Anterior cingulate cortex (tissue), 58 donors: ENCODE measurements at regions not wholly inside any gene's neighbourhood (a gene's known extent, or its start where the extent isn't known, plus 50 kb on each side); places are given as distances from the start of the nearest gene placed in this dataset.
A peak's percentile ranks its signal among the peaks of the same experiment; 100 is the strongest.

Source experiments
- DNase-seq, 58 donors: peaks; one replicate each; lab custom pipeline; 2025; lab: John Stamatoyannopoulos, UW

DNA sequence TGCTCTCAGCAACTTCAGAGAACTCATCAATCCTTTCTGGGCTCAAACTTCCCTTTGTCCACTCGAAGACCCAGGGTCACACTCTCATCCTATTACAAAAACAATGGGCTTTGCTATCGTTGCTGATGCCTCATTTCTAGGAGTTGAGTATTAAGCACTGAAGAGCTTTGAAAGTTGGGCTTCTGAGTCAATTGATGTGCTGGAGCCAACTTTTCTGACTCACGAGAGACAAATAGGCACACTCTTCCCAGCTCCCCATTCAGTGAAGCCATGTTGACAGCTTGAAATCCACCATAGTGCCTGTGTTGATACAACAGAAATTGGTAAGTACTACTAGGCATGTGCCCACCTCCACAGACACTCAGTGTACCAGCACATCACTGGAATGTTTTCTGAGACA is 97.5 kb upstream of the PRSS58 start:
- DNase-seq: no peak

DNA sequence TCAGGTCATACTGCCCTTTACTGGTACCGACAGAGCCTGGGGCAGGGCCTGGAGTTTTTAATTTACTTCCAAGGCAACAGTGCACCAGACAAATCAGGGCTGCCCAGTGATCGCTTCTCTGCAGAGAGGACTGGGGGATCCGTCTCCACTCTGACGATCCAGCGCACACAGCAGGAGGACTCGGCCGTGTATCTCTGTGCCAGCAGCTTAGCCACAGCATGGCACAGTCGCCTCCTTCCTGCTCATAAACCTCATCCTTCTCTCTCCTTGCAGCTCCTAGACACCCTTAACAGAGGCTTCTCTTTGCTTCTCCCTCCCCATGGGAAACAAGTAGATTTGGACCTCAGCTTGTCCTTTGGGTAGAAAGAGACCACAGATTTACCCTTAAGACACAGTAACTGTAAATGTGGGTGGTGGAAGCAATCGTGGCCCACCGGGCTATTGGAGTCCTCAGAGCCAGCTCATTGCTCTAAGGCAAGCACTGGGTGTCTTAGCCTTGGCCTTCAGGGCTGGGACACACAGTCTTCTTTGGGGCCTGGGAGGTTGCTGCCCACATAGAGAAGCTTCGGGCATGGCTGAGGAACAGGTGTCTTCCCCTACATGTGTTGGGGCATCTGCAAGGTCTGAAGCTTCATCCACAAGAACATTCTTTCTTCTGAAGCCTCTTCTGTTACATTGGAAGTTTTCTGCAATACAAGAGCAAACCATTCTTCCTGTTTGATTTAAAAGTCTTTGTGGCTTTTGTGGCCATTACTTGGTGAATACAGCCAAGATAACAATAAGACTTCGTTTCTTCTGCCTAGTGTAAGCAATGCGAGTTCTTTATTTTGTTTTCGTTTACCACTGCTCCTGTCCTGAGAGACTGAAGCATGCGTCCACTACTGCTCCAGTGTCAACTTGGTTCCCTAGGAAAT is 95.5 kb upstream of the PRSS58 start:
- DNase-seq: no peak

DNA sequence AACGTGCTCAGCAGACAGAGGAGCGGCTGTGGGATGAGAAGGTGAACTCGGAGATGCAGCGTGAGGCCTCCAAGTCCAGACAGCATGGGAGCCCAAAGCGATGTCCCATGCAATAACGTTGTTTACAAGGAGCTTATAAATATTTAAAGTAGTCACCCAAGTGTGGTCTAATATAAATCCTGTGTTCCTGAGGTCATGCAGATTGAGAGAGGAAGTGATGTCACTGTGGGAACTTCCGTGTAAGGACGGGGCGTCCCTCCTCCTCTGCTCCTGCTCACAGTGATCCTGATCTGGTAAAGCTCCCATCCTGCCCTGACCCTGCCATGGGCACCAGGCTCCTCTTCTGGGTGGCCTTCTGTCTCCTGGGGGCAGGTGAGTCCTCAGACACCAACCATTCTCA is 94.7 kb upstream of the PRSS58 start:
- DNase-seq: no peak

DNA sequence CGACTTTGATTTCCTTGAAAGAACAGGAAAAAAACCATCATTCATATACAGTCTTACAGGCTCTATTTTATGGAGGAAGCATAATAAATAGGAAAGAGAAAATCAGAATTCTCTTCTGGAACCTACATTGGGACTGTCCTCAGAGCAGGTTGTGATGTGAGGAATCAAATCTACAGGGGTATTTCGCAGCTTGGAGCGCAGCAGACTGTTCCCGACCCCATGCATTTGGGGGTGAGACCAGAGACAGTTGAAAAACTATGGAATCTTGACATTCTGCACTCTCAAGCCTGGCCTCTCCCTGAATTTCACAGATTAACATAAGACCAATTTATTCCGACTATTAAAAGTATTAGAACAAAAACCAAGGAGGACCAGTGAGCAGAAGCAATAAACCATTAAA is 93.3 kb upstream of the PRSS58 start:
- no peak for DNase-seq

DNA sequence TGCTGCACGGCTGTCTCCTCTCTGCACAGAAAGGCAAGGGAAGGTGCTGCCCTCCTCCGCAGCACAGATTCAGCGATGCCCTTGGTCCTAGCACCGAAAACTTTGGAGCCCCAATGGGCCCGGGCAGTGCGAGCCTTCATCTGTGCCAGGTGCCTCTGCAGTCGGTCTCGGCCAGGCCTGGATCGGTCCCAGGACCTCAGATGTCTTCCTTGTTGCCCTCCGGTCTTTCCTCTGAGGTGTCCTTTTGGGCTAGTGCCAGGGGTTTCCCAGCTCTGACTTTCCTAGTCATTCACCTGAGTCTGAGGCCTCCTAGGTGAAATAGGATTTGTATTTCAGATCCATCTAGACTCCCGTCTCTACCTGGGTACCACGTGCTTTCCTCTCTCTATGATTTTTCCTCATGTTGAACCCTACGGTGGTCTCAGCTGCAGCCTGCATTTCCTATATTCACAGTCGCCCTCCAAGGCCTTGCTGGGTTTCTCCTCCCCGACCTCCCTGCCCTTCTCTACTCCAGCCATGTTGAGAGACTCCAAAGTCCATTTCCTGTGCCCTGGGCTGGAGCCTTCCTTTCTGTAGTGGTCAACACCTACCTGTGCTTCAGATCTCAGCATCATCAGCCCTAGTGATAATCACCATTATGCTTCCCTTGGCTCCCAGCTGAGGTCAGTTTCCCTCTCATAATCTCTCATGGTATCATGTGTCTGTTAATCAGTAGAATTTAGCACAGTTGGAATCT is 92.0 kb upstream of the PRSS58 start:
- DNase-seq: no peak

DNA sequence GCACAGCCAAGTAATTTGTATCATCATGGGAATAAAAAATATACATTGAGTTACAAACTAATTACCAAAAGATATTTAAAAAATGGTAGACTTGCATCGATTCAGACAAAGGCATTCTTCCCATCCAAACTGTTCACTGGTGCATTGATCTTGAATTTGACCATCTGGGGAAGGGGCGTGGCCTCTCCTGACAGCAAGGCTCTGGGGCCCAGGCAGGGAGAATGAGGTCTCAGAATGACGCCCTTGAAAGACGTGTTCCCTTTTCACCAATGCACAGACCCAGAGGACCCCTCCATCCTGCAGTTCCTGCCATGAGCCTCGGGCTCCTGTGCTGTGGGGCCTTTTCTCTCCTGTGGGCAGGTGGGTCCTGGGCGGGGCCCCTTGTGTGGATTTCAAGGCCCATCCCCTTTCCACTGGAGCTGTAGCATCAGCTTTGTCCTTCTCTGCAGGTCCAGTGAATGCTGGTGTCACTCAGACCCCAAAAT is 91.1 kb upstream of the PRSS58 start:
- no peak for DNase-seq

DNA sequence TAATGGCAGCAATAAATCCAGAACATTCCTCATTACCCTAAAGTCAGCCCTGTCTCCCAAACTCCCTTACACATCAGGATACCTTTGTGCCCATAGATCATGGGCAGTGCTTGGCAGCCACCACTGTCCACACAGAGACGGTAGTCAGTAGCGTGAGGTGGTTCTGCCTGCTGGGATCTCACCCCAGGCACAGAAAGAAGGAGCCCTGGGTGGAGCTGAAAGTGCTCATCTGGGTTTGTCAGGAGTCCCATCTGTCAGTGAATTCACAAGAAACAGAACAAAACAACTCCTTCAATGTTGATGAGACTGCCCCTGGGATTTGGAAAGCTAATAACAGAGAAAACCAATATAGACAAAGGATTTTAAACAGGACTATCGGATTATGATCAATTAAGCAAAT is 90.2 kb upstream of the PRSS58 start:
- no peak for DNase-seq

DNA sequence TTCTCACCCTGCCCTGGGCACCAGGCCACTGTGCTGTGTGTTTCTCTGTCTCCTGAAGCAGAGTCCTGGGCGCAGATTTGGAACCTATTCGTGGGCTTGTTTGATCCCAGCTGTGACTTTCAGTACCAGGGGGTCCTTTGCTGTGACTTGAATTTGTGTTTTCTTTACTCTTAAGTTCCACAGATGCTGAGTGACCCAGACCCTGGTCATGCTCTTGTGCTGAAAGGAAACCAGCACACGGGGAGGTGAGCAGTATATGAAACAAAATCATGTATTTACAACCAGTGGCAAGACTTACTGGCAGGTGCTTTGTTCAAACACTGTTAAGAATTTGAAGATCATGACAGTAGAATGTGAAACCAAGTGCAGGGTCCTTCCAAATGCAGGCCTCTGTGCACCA is 89.2 kb upstream of the PRSS58 start:
- DNase-seq: no peak

DNA sequence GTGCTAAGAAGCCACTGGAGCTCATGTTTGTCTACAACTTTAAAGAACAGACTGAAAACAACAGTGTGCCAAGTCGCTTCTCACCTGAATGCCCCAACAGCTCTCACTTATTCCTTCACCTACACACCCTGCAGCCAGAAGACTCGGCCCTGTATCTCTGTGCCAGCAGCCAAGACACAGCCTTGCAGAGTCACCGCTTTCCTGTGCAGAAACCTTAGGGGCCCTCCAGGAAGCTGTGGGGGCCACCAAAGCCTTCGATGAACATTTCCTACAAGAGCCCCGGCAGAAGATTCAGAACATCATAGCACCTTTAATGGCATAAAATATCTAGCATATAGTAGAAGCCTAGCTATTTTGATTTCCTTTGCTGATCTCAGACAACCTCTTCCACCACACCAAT is 88.0 kb upstream of the PRSS58 start:
- DNase-seq: no peak

DNA sequence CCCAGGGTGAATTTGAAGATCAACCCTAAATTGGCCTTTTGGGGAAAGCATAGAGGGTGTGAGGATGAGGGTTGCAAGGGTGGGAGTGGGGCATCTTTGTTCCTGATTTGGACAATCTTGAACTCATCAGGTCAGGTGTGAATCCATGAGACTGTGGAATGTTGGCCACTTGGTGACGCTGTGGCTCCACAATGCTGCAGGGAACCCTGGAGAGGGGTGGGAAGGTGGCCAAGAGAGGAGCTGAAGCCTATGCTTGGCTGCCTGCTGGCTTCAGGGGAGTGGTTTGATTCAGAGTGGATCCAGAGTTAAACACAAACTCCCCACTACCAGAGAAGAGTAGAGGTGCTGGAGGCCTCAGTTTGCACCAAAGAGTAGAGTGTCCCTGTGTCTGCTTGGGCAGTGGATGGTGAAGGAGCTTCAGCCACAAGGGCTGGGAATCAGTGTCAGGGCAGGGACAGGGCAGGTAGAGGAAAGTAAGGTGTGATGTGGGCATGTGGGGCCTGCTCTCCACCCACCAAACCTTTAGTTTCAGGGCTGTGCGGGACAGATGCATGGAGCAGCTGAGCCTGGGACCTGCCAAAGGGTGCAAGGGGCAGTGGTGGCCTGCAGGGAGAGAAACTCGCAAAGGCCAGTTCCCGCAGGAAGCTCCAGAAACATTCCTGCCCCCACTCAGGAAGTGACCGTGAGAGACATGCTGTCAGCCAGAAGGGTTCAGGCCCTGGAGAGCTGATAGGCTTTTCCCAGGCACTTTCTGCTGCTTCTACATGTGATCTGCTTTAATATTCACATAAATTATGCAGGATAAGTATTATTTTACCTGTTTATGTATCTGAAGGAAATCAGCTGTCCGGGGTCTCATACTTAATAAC is 81.0 kb upstream of the PRSS58 start:
- DNase-seq: peak in 22 of 58 donors; percentile 10 to 61 (median 43)

DNA sequence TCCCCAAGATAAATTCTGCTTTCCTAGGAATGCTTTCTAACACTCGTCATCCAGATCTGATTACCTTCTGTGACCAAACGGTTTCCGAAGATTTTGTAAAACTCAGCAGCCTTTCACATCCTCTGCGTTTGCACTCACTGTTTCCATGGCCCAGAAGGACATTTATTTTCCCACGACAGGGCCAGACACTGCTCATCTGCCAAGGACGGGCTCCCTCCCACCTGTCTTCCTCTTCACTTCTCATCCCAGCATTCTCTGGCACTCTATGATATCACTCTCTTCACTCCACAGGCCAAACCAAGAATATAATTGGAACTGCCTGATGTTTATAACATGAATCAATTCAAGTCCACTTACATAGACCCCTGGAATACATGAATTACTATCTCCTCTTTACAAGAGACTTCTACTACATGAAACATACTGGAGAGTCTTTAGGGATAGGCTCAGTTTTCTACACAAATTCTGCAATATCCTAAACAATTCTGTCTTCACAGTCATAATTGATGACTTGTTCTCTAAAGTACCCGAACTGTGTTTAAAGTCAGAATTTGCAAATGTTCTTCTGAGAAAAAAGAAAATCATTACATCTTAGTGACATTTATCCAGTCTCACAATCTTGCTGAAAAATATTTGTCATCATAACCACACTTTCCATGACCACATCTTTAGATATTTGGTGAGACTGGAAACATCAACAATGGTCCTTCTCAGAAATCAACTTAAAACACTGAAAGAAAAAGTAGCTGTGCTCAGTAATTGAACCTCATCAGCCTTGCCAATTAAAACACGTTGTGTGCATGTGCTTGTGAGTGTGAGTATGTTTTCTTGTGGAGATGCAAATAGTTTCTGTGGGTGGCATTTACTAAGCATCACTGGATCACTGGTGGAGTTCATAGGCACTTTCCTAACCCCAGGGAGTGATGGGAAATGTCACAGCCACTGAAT is 79.5 kb upstream of the PRSS58 start:
- DNase-seq: no peak

DNA sequence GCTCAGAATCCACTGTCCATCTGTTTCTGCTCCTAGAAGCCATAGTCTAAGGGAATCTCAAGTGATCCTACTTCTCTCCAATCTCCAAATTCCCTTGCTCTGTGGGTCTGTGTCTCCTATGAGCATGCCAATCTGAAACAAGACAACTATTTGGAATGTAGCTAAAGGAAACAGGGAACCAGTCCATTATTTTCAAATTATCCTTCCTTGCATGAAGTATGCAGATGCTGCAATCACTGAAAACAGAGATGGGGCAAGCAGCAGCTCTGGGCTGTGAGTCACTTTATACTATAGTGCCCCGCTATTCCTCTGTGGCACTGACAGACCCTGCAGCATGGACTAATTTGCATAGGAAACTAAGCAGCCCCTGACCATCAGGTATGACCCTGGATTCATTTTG is 76.9 kb upstream of the PRSS58 start:
- DNase-seq: no peak

DNA sequence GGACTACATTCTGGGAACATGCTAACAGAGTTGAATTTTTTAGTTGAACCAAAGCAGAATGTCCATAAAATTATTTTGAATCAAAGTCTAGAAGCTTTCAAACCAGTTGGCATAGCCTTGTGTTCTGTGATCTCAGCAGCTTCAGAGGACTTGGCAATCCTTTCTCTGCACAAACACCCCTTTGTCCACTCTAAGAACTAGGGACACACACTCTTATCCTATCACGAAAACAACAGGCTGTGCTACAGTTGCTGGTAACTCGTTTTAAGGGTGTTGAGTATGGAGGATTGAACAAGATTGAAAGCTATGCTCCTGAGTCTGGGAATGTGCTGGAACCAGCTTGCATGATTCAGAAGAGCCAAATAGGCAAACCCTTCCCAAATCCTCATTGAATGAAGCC is 76.4 kb upstream of the PRSS58 start:
- DNase-seq: peak in 13 of 58 donors; percentile 16 to 68 (median 25)

DNA sequence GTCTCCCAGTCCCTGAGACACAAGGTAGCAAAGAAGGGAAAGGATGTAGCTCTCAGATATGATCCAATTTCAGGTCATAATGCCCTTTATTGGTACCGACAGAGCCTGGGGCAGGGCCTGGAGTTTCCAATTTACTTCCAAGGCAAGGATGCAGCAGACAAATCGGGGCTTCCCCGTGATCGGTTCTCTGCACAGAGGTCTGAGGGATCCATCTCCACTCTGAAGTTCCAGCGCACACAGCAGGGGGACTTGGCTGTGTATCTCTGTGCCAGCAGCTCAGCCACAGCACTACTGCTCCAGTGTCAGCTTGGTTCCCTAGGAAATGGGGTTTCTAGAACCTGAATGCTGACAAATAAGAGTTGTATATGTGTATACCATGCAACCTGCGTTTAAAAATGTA is 74.6 kb upstream of the PRSS58 start:
- DNase-seq: peak in 1 of 58 donors; percentile 33

DNA sequence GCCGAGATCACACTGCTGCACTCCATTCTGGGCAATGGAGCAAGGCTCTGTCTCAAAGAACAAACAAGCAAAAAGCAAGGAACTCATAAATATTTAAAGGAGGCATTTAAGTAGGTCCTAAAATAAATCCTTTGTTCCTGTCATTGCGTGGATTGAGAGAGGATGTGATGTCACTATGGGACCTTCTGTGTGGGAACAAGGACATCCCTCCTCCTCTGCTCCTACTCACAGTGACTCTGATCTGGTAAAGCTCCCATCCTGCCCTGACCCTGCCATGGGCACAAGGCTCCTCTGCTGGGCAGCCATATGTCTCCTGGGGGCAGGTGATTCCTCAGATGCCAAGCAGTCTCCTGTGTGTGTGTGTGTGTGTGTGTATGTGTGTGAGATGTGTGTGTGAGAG is 74.1 kb upstream of the PRSS58 start:
- peak in 1 of 58 donors; percentile 24 for DNase-seq

DNA sequence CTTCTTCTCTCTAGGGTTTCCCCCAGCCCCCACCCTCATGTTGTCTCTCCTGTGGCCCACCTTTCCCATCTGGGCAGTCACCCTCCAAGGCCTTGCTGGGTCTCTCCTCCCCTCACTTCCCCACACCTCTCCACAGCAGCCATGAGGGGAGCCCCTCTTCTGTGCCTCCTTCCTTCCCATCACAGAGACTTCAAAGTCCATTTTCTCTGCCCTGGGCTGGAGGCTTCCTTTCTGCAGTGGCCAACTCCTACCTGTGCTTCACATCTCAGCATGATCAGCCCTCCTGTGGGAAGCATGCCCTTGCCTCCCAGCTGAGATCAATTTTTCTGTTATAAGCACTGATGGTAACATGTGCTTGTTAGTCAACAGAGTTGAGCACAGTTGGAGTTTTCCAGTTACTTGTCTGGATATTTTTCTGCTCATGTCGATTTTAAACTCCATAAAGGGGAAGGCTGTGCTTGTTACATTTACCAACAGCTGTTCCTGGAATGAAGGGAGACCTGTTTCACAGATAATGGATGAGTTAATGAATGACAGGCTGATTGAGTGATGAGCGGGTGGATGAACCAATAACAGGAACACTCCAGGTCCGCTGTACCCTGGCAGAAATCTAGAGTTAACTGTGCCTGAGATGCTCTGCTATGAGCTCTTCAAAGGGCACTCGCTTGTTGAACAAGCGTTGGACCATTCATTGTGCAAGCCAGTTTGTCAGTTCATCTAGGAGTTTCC is 71.4 kb upstream of the PRSS58 start:
- no peak for DNase-seq

DNA sequence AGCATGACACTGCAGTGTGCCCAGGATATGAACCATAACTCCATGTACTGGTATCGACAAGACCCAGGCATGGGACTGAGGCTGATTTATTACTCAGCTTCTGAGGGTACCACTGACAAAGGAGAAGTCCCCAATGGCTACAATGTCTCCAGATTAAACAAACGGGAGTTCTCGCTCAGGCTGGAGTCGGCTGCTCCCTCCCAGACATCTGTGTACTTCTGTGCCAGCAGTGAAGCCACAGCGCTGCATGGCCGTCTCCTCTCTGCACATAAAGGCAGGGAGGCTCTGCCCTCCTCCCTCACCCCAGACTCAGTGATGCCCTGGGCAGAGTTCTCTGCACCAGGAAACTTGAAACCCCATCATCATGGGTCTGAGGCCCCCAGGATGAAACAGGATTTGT is 70.7 kb upstream of the PRSS58 start:
- no peak for DNase-seq

DNA sequence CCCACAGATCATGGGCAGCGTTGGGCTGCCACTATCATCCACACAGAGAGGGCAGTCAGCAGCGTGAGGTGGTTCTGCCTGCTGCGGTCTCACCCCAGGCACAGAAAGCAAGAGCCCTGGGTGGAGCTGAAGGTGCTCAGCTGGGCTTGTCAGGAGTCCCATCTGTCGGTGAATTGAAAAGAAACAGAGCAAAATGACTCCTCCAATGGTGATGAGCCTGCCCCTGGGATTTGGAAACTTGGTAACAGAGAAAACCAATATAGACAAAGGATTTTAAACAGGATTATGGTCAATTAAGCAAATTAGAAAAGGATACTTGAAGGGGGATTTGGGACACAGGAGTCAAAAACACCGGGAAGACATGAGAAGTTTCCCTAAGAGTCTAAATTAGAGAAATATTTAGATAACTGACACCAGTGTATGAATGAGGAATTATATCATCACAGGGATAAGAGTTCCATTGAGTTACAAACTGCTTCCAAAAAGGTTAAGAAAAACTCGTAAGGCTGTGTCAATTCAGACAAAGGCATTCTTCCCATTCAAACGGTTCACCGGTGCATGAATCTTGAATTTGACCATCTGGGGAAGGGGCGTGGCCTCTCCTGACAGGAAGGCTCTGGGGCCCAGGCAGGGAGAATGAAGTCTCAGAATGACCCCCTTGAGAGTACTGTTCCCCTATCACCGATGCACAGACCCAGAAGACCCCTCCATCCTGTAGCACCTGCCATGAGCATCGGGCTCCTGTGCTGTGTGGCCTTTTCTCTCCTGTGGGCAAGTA is 70.0 kb upstream of the PRSS58 start:
- no peak for DNase-seq
